Stomach smooth muscle (tissue), 2 donors: ENCODE measurements at regions not wholly inside any gene's neighbourhood (a gene's known extent, or its start where the extent isn't known, plus 50 kb on each side); places are given as distances from the start of the nearest gene placed in this dataset.
A peak's percentile ranks its signal among the peaks of the same experiment; 100 is the strongest.

Source experiments
- H3K27ac ChIP-seq: one replicate; pipeline ENCODE4 v1.7.0; 2013; ENCODE audit warnings: mild to moderate bottlenecking, low read length, inconsistent platforms
- H3K27me3 ChIP-seq, 2 donors: one replicate each; pipeline ENCODE4 v1.7.0; 2013; ENCODE audit warnings: low read length in 2 of 2; ENCODE audit not compliant: insufficient read depth in 2 of 2, control insufficient read depth in 1 of 2
- H3K36me3 ChIP-seq, 2 donors: one replicate each; pipeline ENCODE4 v1.7.0; 2013; ENCODE audit warnings: low read length in 2 of 2; ENCODE audit not compliant: control insufficient read depth in 2 of 2, insufficient read depth in 2 of 2
- H3K4me1 ChIP-seq: one replicate; pipeline ENCODE4 v1.7.0; 2013; ENCODE audit warnings: low read length; ENCODE audit not compliant: control insufficient read depth, insufficient read depth
- H3K4me3 ChIP-seq, 2 donors: one replicate each; pipeline ENCODE4 v1.7.0; 2013; ENCODE audit warnings: low read length in 2 of 2
- H3K9ac ChIP-seq, 2 donors: one replicate each; pipeline ENCODE4 v1.7.0; 2013; ENCODE audit warnings: low read length in 2 of 2, mild to moderate bottlenecking in 1 of 2
- H3K9me3 ChIP-seq, 2 donors: one replicate each; pipeline ENCODE4 v1.7.0; 2013; ENCODE audit warnings: low read length in 2 of 2; ENCODE audit not compliant: control insufficient read depth in 2 of 2
- donor health status: healthy.
- donor health status: Pancreatic carcinoma.

GRCh38 chr5:4901305-4901811, 238.8 kb upstream of the ADAMTS16 start:
- no peaks in the 10 kb centered on the region for H3K4me1 ChIP-seq
- H3K36me3 ChIP-seq, result no peaks in the 10 kb centered on the region
- H3K9ac ChIP-seq, result no peak overlapping the region
- H3K27ac ChIP-seq, result peak overlapping the region; percentile 11
- H3K4me3 ChIP-seq, result no peak overlapping the region
- no peaks in the 10 kb centered on the region for H3K9me3 ChIP-seq
- H3K27me3 ChIP-seq, result no peaks in the 10 kb centered on the region

GRCh38 chr5:4901924-4902323, 238.2 kb upstream of the ADAMTS16 start:
- H3K27ac ChIP-seq, result peak overlapping the region; percentile 11
- no peaks in the 10 kb centered on the region for H3K36me3 ChIP-seq
- H3K4me3 ChIP-seq, result no peak overlapping the region
- H3K4me1 ChIP-seq, result no peaks in the 10 kb centered on the region
- no peaks in the 10 kb centered on the region for H3K9me3 ChIP-seq
- no peaks in the 10 kb centered on the region for H3K27me3 ChIP-seq
- no peak overlapping the region for H3K9ac ChIP-seq

GRCh38 chr5:4905674-4906520, 234.2 kb upstream of the ADAMTS16 start:
- Histone ChIP-seq H3K27me3 (no peaks in the 10 kb centered on the region), H3K27ac (no peak overlapping the region), H3K9me3 (no peaks in the 10 kb centered on the region), H3K4me3 (no peak overlapping the region), H3K36me3 (no peaks in the 10 kb centered on the region), H3K9ac (no peak overlapping the region), H3K4me1 (no peaks in the 10 kb centered on the region)

- H3K9me3 ChIP-seq, result no peaks in the 10 kb centered on the region
- H3K27me3 ChIP-seq, result no peaks in the 10 kb centered on the region
- no peak overlapping the region for H3K4me3 ChIP-seq
- H3K9ac ChIP-seq, result no peak overlapping the region
- no peaks in the 10 kb centered on the region for H3K4me1 ChIP-seq
- H3K27ac ChIP-seq, result no peak overlapping the region
- H3K36me3 ChIP-seq, result no peaks in the 10 kb centered on the region
Observed at GRCh38 chr5:4906786-4907185, 233.3 kb upstream of the ADAMTS16 start.

- Histone ChIP-seq H3K9ac (no peak overlapping the region), H3K4me1 (no peaks in the 10 kb centered on the region), H3K27ac (no peak overlapping the region), H3K27me3 (no peaks in the 10 kb centered on the region), H3K36me3 (no peaks in the 10 kb centered on the region), H3K4me3 (no peak overlapping the region), H3K9me3 (no peaks in the 10 kb centered on the region)
Observed at GRCh38 chr5:4907571-4907970, 232.6 kb upstream of the ADAMTS16 start.

GRCh38 chr5:4909086-4909485, 231.0 kb upstream of the ADAMTS16 start:
- Histone ChIP-seq H3K27ac (no peak overlapping the region), H3K9ac (no peak overlapping the region), H3K27me3 (no peaks in the 10 kb centered on the region), H3K4me3 (no peak overlapping the region), H3K36me3 (no peaks in the 10 kb centered on the region), H3K9me3 (peaks cover 0 to 3% of the 10 kb centered on the region in 2 donors), H3K4me1 (no peaks in the 10 kb centered on the region)

- Histone ChIP-seq H3K9me3 (peaks cover 0 to 3% of the 10 kb centered on the region in 2 donors), H3K9ac (no peak overlapping the region), H3K4me3 (no peak overlapping the region), H3K36me3 (no peaks in the 10 kb centered on the region), H3K4me1 (no peaks in the 10 kb centered on the region), H3K27me3 (no peaks in the 10 kb centered on the region), H3K27ac (no peak overlapping the region)
Observed at GRCh38 chr5:4911646-4912403, 228.3 kb upstream of the ADAMTS16 start.

- H3K9me3 ChIP-seq, result no peaks in the 10 kb centered on the region
Observed at GRCh38 chr5:4921929-4922328, 218.2 kb upstream of the ADAMTS16 start.

GRCh38 chr5:4924577-4924976, 215.6 kb upstream of the ADAMTS16 start:
- H3K27ac ChIP-seq, result no peak overlapping the region
- no peak overlapping the region for H3K4me3 ChIP-seq
- H3K27me3 ChIP-seq, result no peaks in the 10 kb centered on the region
- H3K9ac ChIP-seq, result no peak overlapping the region
- no peaks in the 10 kb centered on the region for H3K36me3 ChIP-seq
- H3K4me1 ChIP-seq, result no peaks in the 10 kb centered on the region
- H3K9me3 ChIP-seq, result no peaks in the 10 kb centered on the region

More at GRCh38 chr5:4921929-4922328, 218.2 kb upstream of the ADAMTS16 start:
- Histone ChIP-seq H3K9ac (no peak overlapping the region), H3K27ac (no peak overlapping the region), H3K36me3 (no peaks in the 10 kb centered on the region), H3K27me3 (no peaks in the 10 kb centered on the region), H3K4me1 (no peaks in the 10 kb centered on the region), H3K4me3 (no peak overlapping the region)

GRCh38 chr5:4927097-4927496, 213.0 kb upstream of the ADAMTS16 start:
- H3K4me3 ChIP-seq, result no peak overlapping the region
- no peak overlapping the region for H3K27ac ChIP-seq
- no peaks in the 10 kb centered on the region for H3K36me3 ChIP-seq
- H3K4me1 ChIP-seq, result no peaks in the 10 kb centered on the region
- H3K9ac ChIP-seq, result no peak overlapping the region
- no peaks in the 10 kb centered on the region for H3K9me3 ChIP-seq
- H3K27me3 ChIP-seq, result no peaks in the 10 kb centered on the region
